Nephron (organoid): ENCODE measurements at regions not wholly inside any gene's neighbourhood (a gene's known extent, or its start where the extent isn't known, plus 50 kb on each side); places are given as distances from the start of the nearest gene placed in this dataset.

Experiments used
- H3K27ac Mint-ChIP-seq, 3 experiments: 2 replicates each; pipeline ENCODE4 v1.8.0; 2020; ENCODE audit warnings: mixed read lengths in 3 of 3, mild to moderate bottlenecking in 2 of 3, moderate library complexity in 1 of 3
- H3K27me3 Mint-ChIP-seq: 2 replicates; pipeline ENCODE4 v1.8.0; 2021; ENCODE audit warnings: low read depth, mild to moderate bottlenecking, moderate library complexity, mixed read lengths
- H3K36me3 Mint-ChIP-seq: 2 replicates; pipeline ENCODE4 v1.8.0; 2020; ENCODE audit warnings: low read depth, mixed read lengths
- H3K4me1 Mint-ChIP-seq: 2 replicates; pipeline ENCODE4 v1.8.0; 2020; ENCODE audit warnings: mixed read lengths
- H3K4me3 Mint-ChIP-seq, 3 experiments: 2 replicates each; pipeline ENCODE4 v1.8.0; 2020; ENCODE audit warnings: mild to moderate bottlenecking in 3 of 3, mixed read lengths in 3 of 3, moderate library complexity in 2 of 3
- H3K9me3 Mint-ChIP-seq: 2 replicates; pipeline ENCODE4 v1.8.0; 2020; ENCODE audit warnings: mixed read lengths
- TF ChIP-seq, protein P1 (sequence below), 3 experiments: fragments of 200-600 bp; sonication (generic); IDR thresholded peaks; one replicate each; pipeline ENCODE4 v1.5.0; 2021; ENCODE audit warnings: antibody characterized with exemption in 3 of 3; ENCODE audit not compliant: unreplicated experiment in 3 of 3

DNA sequence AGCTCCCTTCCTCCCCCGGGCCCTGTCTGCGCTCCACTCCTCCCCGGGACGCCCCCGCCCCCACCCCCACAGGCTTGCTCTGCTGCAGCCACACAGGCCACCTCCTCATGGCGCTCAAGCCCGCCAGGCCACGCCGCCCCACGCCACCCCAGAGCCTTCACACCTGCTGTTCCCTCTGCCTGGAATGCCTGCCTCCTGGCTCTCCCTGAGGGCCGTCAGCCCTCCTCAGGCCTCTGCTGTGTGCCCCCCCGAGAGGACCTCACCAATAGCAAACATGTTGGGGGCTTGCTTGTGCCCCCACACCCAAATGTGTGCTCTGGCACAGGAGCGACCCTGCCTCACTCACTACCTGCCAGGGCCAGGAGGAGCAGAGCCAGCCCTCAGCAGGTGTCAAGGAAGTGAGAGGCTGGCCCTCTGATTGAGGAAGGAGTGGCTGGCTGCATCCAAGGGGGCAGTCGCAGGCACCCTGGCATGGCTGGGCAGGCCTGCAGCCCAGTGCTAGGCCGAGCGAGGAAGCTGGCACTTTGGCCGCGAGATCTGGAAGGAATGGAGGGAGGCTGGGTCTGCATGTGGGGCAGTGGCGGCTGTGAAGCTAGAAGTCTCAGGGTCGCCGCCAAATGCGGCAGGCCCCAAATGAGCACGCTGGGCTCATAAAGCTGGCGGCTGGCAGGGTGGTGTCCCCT, 86.5 kb downstream of the INHBB start:
- H3K27ac Mint-ChIP-seq = no peak overlapping the region
- H3K36me3 Mint-ChIP-seq = no peaks in the 10 kb centered on the region
- no peak overlapping the region for H3K4me3 Mint-ChIP-seq
- TF ChIP-seq, protein P1, sequence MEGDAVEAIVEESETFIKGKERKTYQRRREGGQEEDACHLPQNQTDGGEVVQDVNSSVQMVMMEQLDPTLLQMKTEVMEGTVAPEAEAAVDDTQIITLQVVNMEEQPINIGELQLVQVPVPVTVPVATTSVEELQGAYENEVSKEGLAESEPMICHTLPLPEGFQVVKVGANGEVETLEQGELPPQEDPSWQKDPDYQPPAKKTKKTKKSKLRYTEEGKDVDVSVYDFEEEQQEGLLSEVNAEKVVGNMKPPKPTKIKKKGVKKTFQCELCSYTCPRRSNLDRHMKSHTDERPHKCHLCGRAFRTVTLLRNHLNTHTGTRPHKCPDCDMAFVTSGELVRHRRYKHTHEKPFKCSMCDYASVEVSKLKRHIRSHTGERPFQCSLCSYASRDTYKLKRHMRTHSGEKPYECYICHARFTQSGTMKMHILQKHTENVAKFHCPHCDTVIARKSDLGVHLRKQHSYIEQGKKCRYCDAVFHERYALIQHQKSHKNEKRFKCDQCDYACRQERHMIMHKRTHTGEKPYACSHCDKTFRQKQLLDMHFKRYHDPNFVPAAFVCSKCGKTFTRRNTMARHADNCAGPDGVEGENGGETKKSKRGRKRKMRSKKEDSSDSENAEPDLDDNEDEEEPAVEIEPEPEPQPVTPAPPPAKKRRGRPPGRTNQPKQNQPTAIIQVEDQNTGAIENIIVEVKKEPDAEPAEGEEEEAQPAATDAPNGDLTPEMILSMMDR (IDR thresholded peaks at IDR 0.05; ENCODE audit: unreplicated experiment in 3 of 3) = no peak
- peaks cover 40% of the 10 kb centered on the region for H3K27me3 Mint-ChIP-seq
- H3K9me3 Mint-ChIP-seq = no peaks in the 10 kb centered on the region
- H3K4me1 Mint-ChIP-seq = no peaks in the 10 kb centered on the region

DNA sequence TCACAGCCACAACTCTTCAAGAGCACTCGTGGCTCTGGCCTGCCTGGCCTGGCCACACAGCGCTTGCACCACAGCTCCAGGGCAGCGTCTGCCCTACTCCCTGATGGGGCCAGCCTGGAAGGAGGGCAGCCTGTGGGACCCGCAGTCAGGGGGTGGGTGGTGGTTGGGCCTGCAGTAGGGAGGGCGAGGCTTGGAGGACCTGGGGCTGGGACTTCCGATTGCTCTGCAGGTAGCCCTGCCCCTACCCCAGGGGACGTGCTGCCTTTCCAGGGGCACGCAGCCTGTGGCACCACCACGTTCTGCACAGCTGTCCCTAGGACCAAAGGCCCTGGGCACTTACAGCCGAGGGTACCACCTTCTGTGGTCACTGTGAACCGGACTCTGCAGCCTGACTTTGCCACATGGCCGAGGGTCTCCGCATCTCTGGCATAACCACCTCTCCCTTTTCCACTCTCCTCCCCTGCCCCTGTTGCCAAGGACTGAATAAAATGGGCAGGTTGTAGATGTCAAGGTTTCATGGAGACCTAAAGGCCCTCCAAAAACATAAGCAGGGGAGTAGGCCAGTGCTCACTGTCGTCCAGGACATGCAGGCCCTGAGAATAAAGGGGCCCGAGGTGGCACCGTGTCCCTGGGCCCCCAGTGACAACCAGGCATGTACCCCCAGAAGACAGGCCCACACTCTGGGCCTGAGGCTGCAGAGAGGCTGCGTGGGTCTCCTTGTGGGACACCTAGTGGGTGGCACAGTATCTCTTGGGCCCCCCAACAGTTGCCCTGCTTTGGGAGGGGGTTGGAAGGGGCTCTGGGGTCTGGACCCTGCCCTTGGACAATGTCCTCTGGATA, 87.3 kb downstream of the INHBB start:
- no peak overlapping the region for H3K4me3 Mint-ChIP-seq
- TF ChIP-seq, protein P1 (IDR thresholded peaks at IDR 0.05; ENCODE audit: unreplicated experiment in 3 of 3) = no peak
- no peak overlapping the region for H3K27ac Mint-ChIP-seq
- H3K9me3 Mint-ChIP-seq = no peaks in the 10 kb centered on the region
- peaks cover 43% of the 10 kb centered on the region for H3K27me3 Mint-ChIP-seq
- no peaks in the 10 kb centered on the region for H3K36me3 Mint-ChIP-seq
- H3K4me1 Mint-ChIP-seq = no peaks in the 10 kb centered on the region

DNA sequence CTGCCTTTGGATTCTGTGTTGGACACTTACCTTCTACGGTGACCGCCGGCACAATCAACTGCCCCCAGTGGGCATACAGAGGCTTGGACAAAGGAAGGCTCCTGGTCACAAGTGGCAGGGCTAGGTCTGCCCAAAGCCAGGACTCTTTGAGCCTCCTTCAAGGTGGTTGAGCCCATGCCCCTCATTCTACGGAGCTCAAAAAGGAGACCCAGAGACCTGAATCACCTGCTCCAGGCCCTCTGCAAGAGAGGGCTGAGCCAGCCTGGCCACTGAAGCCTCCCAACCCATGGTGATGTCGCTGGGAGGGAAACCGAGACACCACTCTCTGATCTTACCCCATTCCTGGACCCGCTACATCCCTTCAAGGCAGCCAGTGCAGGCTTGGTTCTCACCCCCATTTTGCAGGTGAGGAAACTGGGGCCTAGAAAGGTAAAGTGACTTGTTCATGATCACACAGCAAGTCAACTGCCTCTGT, 87.9 kb downstream of the INHBB start:
- Mint-ChIP-seq H3K36me3 (no peaks in the 10 kb centered on the region), H3K4me1 (peaks cover 3% of the 10 kb centered on the region), H3K27me3 (peaks cover 47% of the 10 kb centered on the region), H3K4me3 (no peak overlapping the region), H3K27ac (no peak overlapping the region), H3K9me3 (no peaks in the 10 kb centered on the region)
- TF ChIP-seq, protein P1 (IDR thresholded peaks at IDR 0.05; ENCODE audit: unreplicated experiment in 3 of 3) = no peak

DNA sequence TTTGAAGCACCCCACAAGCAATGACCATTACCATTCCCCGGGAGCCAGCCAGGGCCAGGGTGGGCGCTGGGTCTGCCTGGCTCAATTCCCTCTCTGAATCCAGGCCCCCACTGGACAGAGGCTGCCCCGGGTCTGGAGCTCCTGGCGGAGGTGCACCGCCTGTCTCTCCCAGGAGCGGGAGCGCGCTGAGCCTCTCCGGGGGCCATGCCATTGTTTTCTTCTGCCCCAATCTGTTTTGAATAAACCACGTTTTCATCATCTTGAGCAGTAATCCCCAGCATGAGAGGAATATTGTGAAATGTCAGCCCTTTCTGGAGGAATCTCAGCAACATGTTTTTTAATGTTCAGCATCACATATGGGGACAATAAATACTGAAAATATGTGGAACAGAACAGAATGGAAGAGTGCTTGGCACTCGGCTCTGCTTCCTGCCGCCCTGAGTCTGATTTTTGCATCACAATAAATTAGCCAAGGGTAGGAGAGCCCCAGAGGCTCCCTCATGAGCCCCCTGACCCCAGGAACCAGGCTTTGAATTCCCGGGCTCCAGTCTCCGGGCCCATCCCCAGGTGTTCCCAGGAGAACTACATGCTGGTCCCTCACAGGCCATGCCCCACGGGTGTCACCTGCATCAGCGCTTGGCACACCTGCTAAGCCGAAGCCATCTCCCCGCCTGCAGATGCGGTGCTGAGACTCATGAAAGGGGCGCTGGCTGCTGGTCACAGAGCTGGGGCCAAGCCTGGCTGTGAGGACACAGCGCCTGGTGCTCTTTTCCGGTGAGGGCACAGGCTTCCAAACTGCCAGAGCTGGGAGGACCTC, 88.8 kb downstream of the INHBB start:
- Mint-ChIP-seq H3K4me1 (peaks cover 11% of the 10 kb centered on the region), H3K36me3 (no peaks in the 10 kb centered on the region), H3K9me3 (no peaks in the 10 kb centered on the region), H3K27me3 (peaks cover 55% of the 10 kb centered on the region), H3K4me3 (no peak overlapping the region), H3K27ac (no peak overlapping the region)
- TF ChIP-seq, protein P1 (IDR thresholded peaks at IDR 0.05; ENCODE audit: unreplicated experiment in 3 of 3) = no peak

DNA sequence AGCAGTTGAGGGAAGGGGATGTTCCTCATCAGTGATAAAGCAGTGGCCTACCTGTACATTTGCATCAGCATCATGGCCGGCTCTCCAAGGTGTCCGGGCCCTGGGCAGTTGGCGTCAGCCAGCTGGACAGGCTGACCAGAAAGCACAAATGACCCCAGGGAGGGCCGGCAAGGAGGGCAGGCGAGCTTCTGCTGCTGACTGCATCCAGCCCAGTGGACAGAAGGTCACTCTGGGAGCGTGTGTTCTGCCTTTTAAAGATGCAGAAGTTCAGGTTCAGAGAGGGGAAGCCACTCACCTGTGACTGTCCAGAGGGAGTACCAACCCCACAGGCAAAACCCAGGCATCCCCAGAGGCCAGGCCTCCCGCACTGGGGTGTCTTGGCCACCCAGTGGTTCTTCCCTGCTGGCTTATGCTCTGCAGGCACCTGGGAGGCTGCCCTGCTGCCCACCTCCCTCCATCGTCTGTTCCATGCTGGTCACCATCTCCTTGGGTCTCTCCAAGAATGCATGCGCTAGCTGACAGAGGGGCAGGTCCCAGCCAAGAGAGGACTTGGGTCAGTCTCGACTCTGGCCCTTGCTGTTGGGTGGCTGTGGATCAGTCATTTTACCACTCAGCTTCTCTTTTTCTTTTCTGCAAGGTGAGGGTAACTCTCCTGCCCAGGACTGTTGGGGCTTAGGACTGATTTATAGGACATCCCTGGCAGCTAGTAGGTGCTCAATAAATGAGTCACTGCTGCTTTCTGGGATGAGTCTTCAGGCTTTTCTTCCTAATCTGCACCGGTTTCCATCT, 89.9 kb downstream of the INHBB start:
- no peak overlapping the region for H3K27ac Mint-ChIP-seq
- TF ChIP-seq, protein P1 (IDR thresholded peaks at IDR 0.05; ENCODE audit: unreplicated experiment in 3 of 3) = no peak
- H3K4me1 Mint-ChIP-seq = peaks cover 17% of the 10 kb centered on the region
- H3K4me3 Mint-ChIP-seq = no peak overlapping the region
- H3K36me3 Mint-ChIP-seq = no peaks in the 10 kb centered on the region
- H3K9me3 Mint-ChIP-seq = no peaks in the 10 kb centered on the region
- peaks cover 60% of the 10 kb centered on the region for H3K27me3 Mint-ChIP-seq
